Cardiac fibroblast (primary cell): ENCODE measurements at regions not wholly inside any gene's neighbourhood (a gene's known extent, or its start where the extent isn't known, plus 50 kb on each side); places are given as distances from the start of the nearest gene placed in this dataset.

Experiments
- DNase-seq, 2 donors: peaks; one replicate each; pipeline versions ENCODE4 v3.0.0 to v3.0.0-alpha.2; 2010; ENCODE audit warnings: low read depth in 2 of 2
- H3K4me3 ChIP-seq, 2 donors: replicated peaks in 1 of 2; 1 replicate in 1 of 2; 2 replicates in 1 of 2; pipeline ENCODE4 v1.5.1; 2011; ENCODE audit warnings: low read depth in 2 of 2, low read length in 2 of 2, mild to moderate bottlenecking in 2 of 2, moderate library complexity in 1 of 2
- CTCF ChIP-seq: IDR thresholded peaks from one replicate; pipeline ENCODE4 v1.5.1; 2011; ENCODE audit warnings: low read depth, mild to moderate bottlenecking, low read length, inconsistent platforms

GRCh38 chr14:65877624-65878023 lies 465.1 kb downstream of the FUT8 start:
- H3K4me3 ChIP-seq, result no peak overlapping the region
- no peak for DNase-seq
- TF ChIP-seq CTCF, result no peak

DNA sequence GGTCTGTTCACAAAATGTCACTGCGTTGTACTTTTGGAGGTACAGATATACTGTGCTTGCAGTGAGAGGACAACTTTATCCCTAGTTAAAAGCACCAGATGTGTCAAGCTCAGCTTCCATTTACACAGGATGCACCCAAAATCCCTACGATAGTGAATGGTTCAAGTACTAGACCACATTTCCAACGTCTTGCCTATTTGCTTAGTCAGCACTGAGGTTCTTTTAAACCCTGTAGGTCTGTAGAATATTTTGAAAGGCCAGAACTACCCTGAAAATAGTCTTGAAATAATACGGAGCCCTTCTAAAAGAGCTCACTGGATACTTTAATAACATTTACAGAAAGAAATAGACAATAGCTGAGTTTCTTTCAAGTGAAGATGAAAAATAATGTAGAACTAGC lies 466.1 kb downstream of the FUT8 start:
- no peak for DNase-seq
- no peak for TF ChIP-seq CTCF
- H3K4me3 ChIP-seq, result no peak overlapping the region

DNA sequence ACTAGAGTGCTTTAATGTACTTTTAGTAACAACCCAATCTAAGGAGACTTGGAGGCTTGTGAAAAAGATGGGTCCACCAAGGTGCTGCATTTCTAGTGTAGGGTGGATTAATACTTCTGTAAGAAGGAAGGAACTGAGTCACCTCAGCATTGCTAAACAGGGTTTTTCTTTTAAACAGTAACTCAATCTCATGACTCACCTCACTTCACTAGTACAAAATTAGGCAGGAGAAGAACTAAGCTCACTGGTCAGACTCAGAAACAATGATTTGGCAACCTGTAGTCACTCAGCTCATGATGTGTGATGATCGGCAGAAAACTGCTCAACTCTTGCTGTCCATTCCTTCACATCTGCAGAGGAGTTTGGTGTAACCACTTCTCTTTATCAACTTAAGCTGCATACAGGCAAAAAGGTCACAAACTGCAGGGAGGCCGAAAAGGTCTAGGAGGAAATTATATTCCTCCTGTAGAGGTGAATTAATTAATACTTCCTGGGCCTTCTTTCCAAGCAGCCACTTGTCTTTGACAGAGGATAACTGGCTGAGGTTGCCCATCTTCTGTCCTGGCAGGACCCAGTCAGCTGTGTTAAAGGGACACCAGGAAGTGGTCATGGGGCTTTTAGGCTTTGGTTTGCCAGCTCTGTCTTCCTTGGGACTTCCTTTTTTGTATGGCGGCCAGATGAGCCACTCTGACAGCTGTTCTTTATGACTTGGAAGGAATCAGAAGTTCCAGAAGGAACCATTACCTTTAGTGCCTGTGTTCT lies 466.9 kb downstream of the FUT8 start:
- no peak for TF ChIP-seq CTCF
- DNase-seq, result peak; percentile 47 to 88
- no peak overlapping the region for H3K4me3 ChIP-seq

- DNase-seq, result peak in 1 of 2 donors; percentile 53
- TF ChIP-seq CTCF, result no peak
- no peak overlapping the region for H3K4me3 ChIP-seq
Measured at GRCh38 chr14:65880507-65880906, 468.0 kb downstream of the FUT8 start.

DNA sequence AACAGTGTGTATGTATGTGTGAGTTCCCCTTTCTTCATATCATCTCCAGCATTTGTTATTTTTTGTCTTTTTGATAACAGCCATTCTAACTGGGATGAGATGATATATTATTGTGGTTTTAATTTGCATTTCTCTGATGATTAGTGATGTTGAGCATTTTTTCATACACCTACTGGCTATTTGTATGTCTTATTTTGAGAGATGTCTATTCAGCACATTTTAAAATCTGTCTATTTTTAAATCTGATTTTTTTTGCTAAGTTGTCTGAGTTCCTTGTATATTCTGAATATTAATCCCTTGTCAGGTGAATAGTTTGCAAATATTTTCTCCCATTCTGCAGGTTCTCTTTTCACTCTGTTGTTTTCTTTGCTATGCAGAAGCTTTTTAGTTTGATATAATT lies 469.1 kb downstream of the FUT8 start:
- no peak for TF ChIP-seq CTCF
- no peak for DNase-seq
- no peak overlapping the region for H3K4me3 ChIP-seq

DNA sequence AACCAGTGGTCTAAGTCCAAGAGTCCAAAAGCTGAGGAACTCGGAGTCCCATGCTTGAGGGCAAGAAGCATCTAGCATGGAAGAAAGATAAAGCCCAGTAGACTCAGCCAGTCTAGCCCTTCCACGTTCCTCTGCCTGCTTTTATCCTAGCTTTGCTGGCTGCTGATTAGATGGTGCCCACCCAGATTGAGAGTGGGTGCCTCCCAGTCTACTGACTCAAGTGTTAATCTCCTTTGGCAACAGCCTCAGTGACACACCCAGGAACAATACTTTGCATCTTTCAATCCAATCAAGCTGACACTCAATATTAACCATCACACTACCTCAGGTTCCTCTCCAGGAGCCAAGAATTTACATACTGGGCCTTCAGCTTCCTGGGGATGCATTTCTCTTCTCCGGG lies 476.1 kb downstream of the FUT8 start:
- H3K4me3 ChIP-seq, result no peak overlapping the region
- DNase-seq, result no peak
- TF ChIP-seq CTCF, result no peak

- TF ChIP-seq CTCF, result no peak
- no peak for DNase-seq
Measured at GRCh38 chr14:65892315-65892714, 479.8 kb downstream of the FUT8 start.

More at GRCh38 chr14:65892315-65892714, 479.8 kb downstream of the FUT8 start:
- no peak overlapping the region for H3K4me3 ChIP-seq
